Endothelial cell of umbilical vein (primary cell): ENCODE measurements at regions not wholly inside any gene's neighbourhood (a gene's known extent, or its start where the extent isn't known, plus 50 kb on each side); places are given as distances from the start of the nearest gene placed in this dataset.

Experiments used
- BruUV-seq: library from RNA; stranded (reverse); fragments of 400-500 nt; replicated peaks from 2 replicates; lab custom pipeline; 2021; lab: Mats Ljungman, UMichigan
- CTCF ChIA-PET: fragments of 300-600, 350-600 bp; sonication (Branson Sonifier 250); formaldehyde crosslinking; loops from one replicate; lab custom pipeline; 2021; ENCODE audit warnings: antibody characterized with exemption, inconsistent platforms; lab: Charles Lee
- POLR2A ChIA-PET: fragments of 300-600, 350-600 bp; sonication (Branson Sonifier 250); formaldehyde crosslinking; loops from one replicate; lab custom pipeline; 2021; ENCODE audit warnings: antibody characterized with exemption, inconsistent platforms; lab: Charles Lee
- DNase-seq: peaks from one replicate; pipeline ENCODE4 v3.0.0-alpha.2; 2011; ENCODE audit warnings: low read depth, low spot score
- FAIRE-seq: peaks from 2 replicates; lab custom pipeline; 2011; peaks lifted over from hg19 to GRCh38; lab: Jason Lieb, UNC
- H2AFZ ChIP-seq: 2 replicates; pipeline ENCODE4 v1.6.0; 2012; ENCODE audit warnings: low read depth, low read length, control low read depth, inconsistent platforms
- H3K27ac ChIP-seq: 2 replicates; pipeline ENCODE4 v1.5.1; 2011; ENCODE audit warnings: low read depth, mild to moderate bottlenecking, control low read depth, low read length, moderate library complexity; ENCODE audit not compliant: insufficient read depth
- H3K27me3 ChIP-seq, 2 experiments: 2 replicates each; pipeline versions ENCODE4 v1.6.0 to v1.6.1; 2011; ENCODE audit warnings: low read length in 2 of 2, mixed read lengths in 1 of 2; ENCODE audit not compliant: control insufficient read depth in 2 of 2, insufficient read depth in 2 of 2
- H3K36me3 ChIP-seq, 2 experiments: 2 replicates in 1 of 2; 3 replicates in 1 of 2; pipeline ENCODE4 v1.5.1; 2011; ENCODE audit warnings: low read length in 2 of 2, mild to moderate bottlenecking in 1 of 2, moderate library complexity in 1 of 2; ENCODE audit not compliant: control insufficient read depth in 2 of 2, insufficient read depth in 2 of 2; ENCODE audit errors: extremely low read depth in 1 of 2
- H3K4me1 ChIP-seq: 3 replicates; pipeline ENCODE4 v1.5.1; 2011; ENCODE audit warnings: mild to moderate bottlenecking, low read length; ENCODE audit not compliant: control insufficient read depth, insufficient read depth; ENCODE audit errors: extremely low read depth
- H3K4me2 ChIP-seq: 2 replicates; pipeline ENCODE4 v1.6.1; 2011; ENCODE audit warnings: low read length, control low read depth, mixed read lengths; ENCODE audit not compliant: insufficient read depth
- H3K4me3 ChIP-seq, 3 experiments: fragments of 200-600 bp in 1 of 3; sonication (generic), shearing (Covaris generic) in 1 of 3; replicated peaks in 1 of 3; 2 replicates each; pipeline ENCODE4 v1.5.1; 2011 to 2016; ENCODE audit warnings: control low read depth in 3 of 3, low read length in 3 of 3, mild to moderate bottlenecking in 2 of 3, inconsistent platforms in 1 of 3, low read depth in 1 of 3, moderate library complexity in 1 of 3; ENCODE audit not compliant: insufficient read depth in 1 of 3
- H3K79me2 ChIP-seq: 2 replicates; pipeline ENCODE4 v1.6.0; 2012; ENCODE audit warnings: low read length, inconsistent platforms; ENCODE audit not compliant: control insufficient read depth, insufficient read depth
- H3K9ac ChIP-seq: replicated peaks from 2 replicates; pipeline ENCODE3; 2011; ENCODE audit warnings: low read length, control low read depth; ENCODE audit not compliant: insufficient read depth; ENCODE audit errors: extremely low read depth
- H3K9me1 ChIP-seq: replicated peaks from 3 replicates; pipeline ENCODE4 v1.6.0; 2011; ENCODE audit warnings: mild to moderate bottlenecking, low read length; ENCODE audit not compliant: control insufficient read depth, insufficient read depth; ENCODE audit errors: extremely low read depth
- H3K9me3 ChIP-seq: replicated peaks from 2 replicates; pipeline ENCODE4 v1.5.1; 2012; ENCODE audit warnings: low read length, inconsistent platforms; ENCODE audit not compliant: control insufficient read depth, insufficient read depth
- H4K20me1 ChIP-seq: replicated peaks from 2 replicates; pipeline ENCODE3; 2011; ENCODE audit warnings: mild to moderate bottlenecking, low read length; ENCODE audit not compliant: control insufficient read depth, insufficient read depth; ENCODE audit errors: extremely low read depth
- CTCF ChIP-seq, 2 donors: IDR thresholded peaks; 1 replicate in 1 of 2; 2 replicates in 1 of 2; pipeline ENCODE4 v1.5.1; 2011; ENCODE audit warnings: low read length in 2 of 2, mild to moderate bottlenecking in 2 of 2, moderate library complexity in 2 of 2, control low read depth in 1 of 2, inconsistent platforms in 1 of 2, low read depth in 1 of 2; ENCODE audit not compliant: insufficient read depth in 1 of 2; ENCODE audit errors: extremely low read depth in 1 of 2
- EZH2 ChIP-seq: IDR thresholded peaks from 2 replicates; pipeline ENCODE4 v1.6.1; 2012; ENCODE audit warnings: borderline replicate concordance, low read depth, mild to moderate bottlenecking, moderate library complexity, low read length, inconsistent platforms; ENCODE audit not compliant: severe bottlenecking
- FOS ChIP-seq: IDR thresholded peaks from 2 replicates; pipeline ENCODE4 v1.6.1; 2011; ENCODE audit warnings: mild to moderate bottlenecking, low read length, moderate library complexity, borderline replicate concordance; ENCODE audit not compliant: insufficient read depth
- GATA2 ChIP-seq: IDR thresholded peaks from 2 replicates; pipeline ENCODE4 v1.7.0; 2011; ENCODE audit warnings: low read depth, mild to moderate bottlenecking, moderate library complexity, mixed read lengths, low read length; ENCODE audit not compliant: insufficient read length, insufficient read depth
- JUN ChIP-seq: IDR thresholded peaks from 2 replicates; pipeline ENCODE4 v1.6.1; 2011; ENCODE audit warnings: borderline replicate concordance, low read depth; ENCODE audit not compliant: insufficient read length, insufficient read depth
- MAX ChIP-seq: IDR thresholded peaks from 2 replicates; pipeline ENCODE4 v1.6.1; 2011; ENCODE audit not compliant: insufficient read depth, insufficient read length
- MYC ChIP-seq: IDR thresholded peaks from one replicate; pipeline ENCODE4 v1.6.1; 2011; ENCODE audit warnings: mild to moderate bottlenecking, low read depth, low read length
- POLR2A ChIP-seq: IDR thresholded peaks from 2 replicates; pipeline ENCODE4 v1.6.1; 2012; ENCODE audit warnings: low read depth, mild to moderate bottlenecking, control low read depth, low read length
- POLR2AphosphoS5 ChIP-seq: IDR thresholded peaks from 2 replicates; pipeline ENCODE4 v1.6.1; 2012; ENCODE audit warnings: low read depth, mild to moderate bottlenecking, control low read depth, low read length, moderate library complexity; ENCODE audit not compliant: insufficient read depth
- dilution Hi-C: fragments of 300-500 bp; cut with MboI; formaldehyde crosslinking; loops from one replicate; pipeline ENCODE4 v1.15.0; 2019; ENCODE audit warnings: low sequenced_read_pairs; ENCODE audit not compliant: extremely low pct_ligation_motif_present
- intact Hi-C: fragments of 100-400 bp; cut with micrococcal nuclease; formaldehyde crosslinking; loops from one replicate; pipeline ENCODE4 v1.10.0; 2022

GRCh38 chr1:81452693-81453366 is 347.9 kb upstream of the ADGRL2 start:
- TF ChIP-seq POLR2A (no peak), MYC (no peak), MAX (no peak), JUN (no peak), EZH2 (no peak), POLR2AphosphoS5 (no peak), FOS (no peak), CTCF (IDR thresholded peaks at IDR 0.05; ENCODE audit: extremely low read depth in 1 of 2, insufficient read depth in 1 of 2, low read depth in 1 of 2, low read length in 2 of 2) (no peak), GATA2 (no peak)
- ChIA-PET POLR2A (no interaction called here), CTCF (no interaction called here)
- H3K4me2 ChIP-seq: no peak overlapping the region
- H3K4me3 ChIP-seq: no peak overlapping the region
- H3K4me1 ChIP-seq: no peaks in the 10 kb centered on the region
- DNase-seq (no peak), FAIRE-seq (no peak)
- H3K9ac ChIP-seq: no peak overlapping the region
- no peaks in the 10 kb centered on the region for H4K20me1 ChIP-seq
- H3K79me2 ChIP-seq: no peaks in the 10 kb centered on the region
- H3K27ac ChIP-seq: no peak overlapping the region
- no peak overlapping the region for H2AFZ ChIP-seq
- H3K36me3 ChIP-seq: no peaks in the 10 kb centered on the region
- dilution Hi-C loops: no loop called here
- no peaks in the 10 kb centered on the region for H3K9me3 ChIP-seq
- no peaks in the 10 kb centered on the region for H3K9me1 ChIP-seq
- intact Hi-C loops: no loop called here
- H3K27me3 ChIP-seq: peaks cover 3% of the 10 kb centered on the region in 2 experiments
- no TSS peak for BruUV-seq
